GM23248 (cell line): ENCODE measurements at regions not wholly inside any gene's neighbourhood (a gene's known extent, or its start where the extent isn't known, plus 50 kb on each side); places are given as distances from the start of the nearest gene placed in this dataset.
A peak's percentile ranks its signal among the peaks of the same experiment; 100 is the strongest.

ENCODE experiments used
- DNase-seq: peaks from one replicate; pipeline ENCODE4 v3.0.0-alpha.2; 2015
- H2AFZ ChIP-seq: fragments of 200-600 bp; sonication (generic); 2 replicates; pipeline ENCODE4 v1.6.1; 2016; ENCODE audit warnings: antibody characterized with exemption
- H3F3A ChIP-seq: fragments of 200-600 bp; sonication (generic); 2 replicates; pipeline ENCODE4 v1.6.1; 2016; ENCODE audit warnings: mild to moderate bottlenecking, antibody characterized with exemption, mixed run types; ENCODE audit not compliant: insufficient read depth
- H3K27ac ChIP-seq: fragments of 200-600 bp; sonication (generic); 2 replicates; pipeline ENCODE4 v1.5.1; 2016; ENCODE audit warnings: mild to moderate bottlenecking
- H3K27me3 ChIP-seq: fragments of 200-600 bp; sonication (generic); replicated peaks from 2 replicates; pipeline ENCODE4 v1.6.1; 2016; ENCODE audit warnings: mild to moderate bottlenecking; ENCODE audit not compliant: insufficient read depth
- H3K36me3 ChIP-seq: fragments of 200-600 bp; sonication (generic); 2 replicates; pipeline ENCODE4 v1.6.1; 2016; ENCODE audit warnings: low read depth, mild to moderate bottlenecking
- H3K4me1 ChIP-seq: fragments of 200-600 bp; sonication (generic); 2 replicates; pipeline ENCODE4 v1.6.1; 2016; ENCODE audit warnings: mild to moderate bottlenecking; ENCODE audit not compliant: insufficient read depth
- H3K4me2 ChIP-seq: fragments of 200-600 bp; sonication (generic); one replicate; pipeline ENCODE4 v1.6.1; 2016; ENCODE audit warnings: mild to moderate bottlenecking; ENCODE audit not compliant: unreplicated experiment
- H3K4me3 ChIP-seq: fragments of 200-600 bp; sonication (generic); 2 replicates; pipeline ENCODE4 v1.5.1; 2016; ENCODE audit warnings: mild to moderate bottlenecking
- H3K79me2 ChIP-seq: fragments of 200-600 bp; sonication (generic); 2 replicates; pipeline ENCODE4 v1.6.1; 2016; ENCODE audit warnings: mild to moderate bottlenecking; ENCODE audit not compliant: insufficient read depth
- H3K9ac ChIP-seq: fragments of 200-600 bp; sonication (generic); 2 replicates; pipeline ENCODE4 v1.6.1; 2016; ENCODE audit warnings: mild to moderate bottlenecking
- H3K9me2 ChIP-seq: fragments of 200-600 bp; sonication (generic); 2 replicates; pipeline ENCODE4 v1.6.1; 2016; ENCODE audit warnings: mixed run types, mild to moderate bottlenecking, moderate library complexity; ENCODE audit not compliant: insufficient read depth
- H3K9me3 ChIP-seq: fragments of 200-600 bp; sonication (generic); one replicate; pipeline ENCODE4 v1.6.1; 2017; ENCODE audit warnings: low read depth
- H4K20me1 ChIP-seq: fragments of 200-600 bp; sonication (generic); 2 replicates; pipeline ENCODE4 v1.6.0; 2016; ENCODE audit not compliant: insufficient read depth
- EZH2 ChIP-seq: fragments of 200-600 bp; sonication (generic); IDR thresholded peaks from 2 replicates; pipeline ENCODE4 v1.6.1; 2018; ENCODE audit warnings: antibody characterized with exemption, mild to moderate bottlenecking; ENCODE audit not compliant: insufficient read depth, poor library complexity, severe bottlenecking
- EZH2phosphoT487 ChIP-seq: fragments of 200-600 bp; sonication (generic); IDR thresholded peaks from 2 replicates; pipeline ENCODE4 v1.6.1; 2018; ENCODE audit warnings: antibody characterized with exemption, moderate library complexity, mild to moderate bottlenecking, low read depth; ENCODE audit not compliant: insufficient read depth
- WGBS, 2 experiments: methylation state at CpG; one replicate each; pipeline ENCODE4 v1.1.6; 2015 to 2017; ENCODE audit warnings: low lambda C conversion rate in 2 of 2, low coverage in 1 of 2; ENCODE audit errors: missing lambda C conversion rate in 2 of 2; 5-methylcytosine and 5-hydroxymethylcytosine counted together
- in situ Hi-C: fragments of 300-500 bp; cut with MboI; formaldehyde crosslinking; loops from 2 replicates; pipeline ENCODE4 v1.15.0; 2020

GRCh38 chr15:27608248-27608647 lies 490.9 kb downstream of the OCA2 start:
- Histone ChIP-seq H3K4me3 (no peak overlapping the region), H3K9ac (no peak overlapping the region), H3K27me3 (no peaks in the 10 kb centered on the region), H2AFZ (no peak overlapping the region), H4K20me1 (no peaks in the 10 kb centered on the region), H3K9me3 (no peaks in the 10 kb centered on the region), H3K4me1 (no peaks in the 10 kb centered on the region), H3K36me3 (no peaks in the 10 kb centered on the region), H3K4me2 (no peak overlapping the region), H3K79me2 (no peaks in the 10 kb centered on the region), H3K27ac (no peak overlapping the region), H3F3A (no peaks in the 10 kb centered on the region), H3K9me2 (no peaks in the 10 kb centered on the region)
- WGBS, 2 experiments: 7 to 11% methylated on average over 3 of the region's 3 CpGs
- TF ChIP-seq EZH2phosphoT487 (no peak), EZH2 (no peak)
- in situ Hi-C loops: no loop called here
- DNase-seq: no peak

GRCh38 chr15:27601239-27601960 lies 497.7 kb downstream of the OCA2 start:
- no peaks in the 10 kb centered on the region for H3K9me3 ChIP-seq
- TF ChIP-seq EZH2 (no peak), EZH2phosphoT487 (no peak)
- no peak overlapping the region for H3K4me3 ChIP-seq
- H3K36me3 ChIP-seq: no peaks in the 10 kb centered on the region
- H3K27ac ChIP-seq: no peak overlapping the region
- H2AFZ ChIP-seq: no peak overlapping the region
- no peaks in the 10 kb centered on the region for H3K4me1 ChIP-seq
- WGBS, 2 experiments: 36 to 39% methylated on average over 12 of the region's 12 CpGs
- no peaks in the 10 kb centered on the region for H3K9me2 ChIP-seq
- H3K9ac ChIP-seq: no peak overlapping the region
- H4K20me1 ChIP-seq: no peaks in the 10 kb centered on the region
- H3K27me3 ChIP-seq: no peaks in the 10 kb centered on the region
- DNase-seq: peak; percentile 1
- in situ Hi-C loops: no loop called here
- no peaks in the 10 kb centered on the region for H3F3A ChIP-seq
- H3K79me2 ChIP-seq: no peaks in the 10 kb centered on the region
- H3K4me2 ChIP-seq: no peak overlapping the region

- Histone ChIP-seq H3K79me2 (no peaks in the 10 kb centered on the region), H3K27me3 (no peaks in the 10 kb centered on the region), H3K9me3 (no peaks in the 10 kb centered on the region), H3K9me2 (no peaks in the 10 kb centered on the region), H3F3A (no peaks in the 10 kb centered on the region), H3K4me3 (no peak overlapping the region), H3K9ac (no peak overlapping the region), H4K20me1 (no peaks in the 10 kb centered on the region), H3K4me1 (no peaks in the 10 kb centered on the region), H3K27ac (no peak overlapping the region), H2AFZ (no peak overlapping the region), H3K4me2 (no peak overlapping the region), H3K36me3 (no peaks in the 10 kb centered on the region)
- TF ChIP-seq EZH2: no peak
- no peak for TF ChIP-seq EZH2phosphoT487
- no peak for DNase-seq
- in situ Hi-C loops: no loop called here
- 56 to 57% methylated on average over 8 of the region's 8 CpGs for WGBS, 2 experiments
Measured at GRCh38 chr15:27599034-27599433, 500.1 kb downstream of the OCA2 start.

- Histone ChIP-seq H3K27ac (no peak overlapping the region), H3K9me2 (no peaks in the 10 kb centered on the region), H2AFZ (no peak overlapping the region), H3F3A (no peaks in the 10 kb centered on the region), H3K9ac (no peak overlapping the region), H3K27me3 (no peaks in the 10 kb centered on the region), H3K4me3 (no peak overlapping the region), H3K79me2 (no peaks in the 10 kb centered on the region), H3K9me3 (no peaks in the 10 kb centered on the region), H4K20me1 (no peaks in the 10 kb centered on the region), H3K36me3 (no peaks in the 10 kb centered on the region), H3K4me2 (no peak overlapping the region), H3K4me1 (no peaks in the 10 kb centered on the region)
- TF ChIP-seq EZH2: no peak
- TF ChIP-seq EZH2phosphoT487: no peak
- no peak for DNase-seq
- 29 to 32% methylated on average over 10 of the region's 10 CpGs for WGBS, 2 experiments
- in situ Hi-C loops: no loop called here
Measured at GRCh38 chr15:27598251-27599009, 500.7 kb downstream of the OCA2 start.
